Spleen (tissue), 7 donors: ENCODE measurements at regions not wholly inside any gene's neighbourhood (a gene's known extent, or its start where the extent isn't known, plus 50 kb on each side); places are given as distances from the start of the nearest gene placed in this dataset.

Experiments
- CTCF ChIP-seq, 11 experiments: fragments of 200-600 bp in 7 of 11; fragments of 450-650 bp in 4 of 11; sonication (generic) in 4 of 11; IDR thresholded peaks in 8 of 11; conservative IDR thresholded peaks in 3 of 11; 1 replicate in 7 of 11; 2 replicates in 4 of 11; pipeline versions ENCODE4 v1.4.0 to v1.8.0; 2016 to 2021; ENCODE audit warnings: antibody characterized with exemption in 11 of 11, inconsistent platforms in 4 of 11, mild to moderate bottlenecking in 1 of 11
- POLR2A ChIP-seq, 3 donors: fragments of 450-650 bp; IDR thresholded peaks; one replicate each; pipeline ENCODE4 v1.5.1; 2017; ENCODE audit warnings: antibody characterized with exemption in 3 of 3, mild to moderate bottlenecking in 1 of 3
- POLR2AphosphoS5 ChIP-seq, 3 donors: sonication (generic); formaldehyde crosslinking; IDR thresholded peaks; one replicate each; pipeline ENCODE4 v1.5.1; 2017; ENCODE audit warnings: antibody characterized with exemption in 3 of 3
- donor health status: DM: no; HTN: no; CAD: no; lungs with moderate emphysema.
- donor health status: DM: no; HTN: no; CAD: no.
- donor health status: DM: no; HTN: no; CAD: no.

- no peak for TF ChIP-seq CTCF (IDR thresholded peaks at IDR 0.05 in 8 of 11, conservative IDR thresholded peaks at IDR 0.05 in 3 of 11)
- no peak for TF ChIP-seq POLR2AphosphoS5 (IDR thresholded peaks at IDR 0.05)
- TF ChIP-seq POLR2A (IDR thresholded peaks at IDR 0.05) = no peak
Observed at GRCh38 chr6:14746139-14746837, 499.6 kb upstream of the JARID2 start.
